IPS DF 4.7 (cell line): ENCODE measurements at regions not wholly inside any gene's neighbourhood (a gene's known extent, or its start where the extent isn't known, plus 50 kb on each side); places are given as distances from the start of the nearest gene placed in this dataset.
"Not testable (repeated sequence)": the region's sequence is repeated elsewhere in the genome, so short reads cannot be mapped to it uniquely, and the experiment has no call there.

ENCODE experiments used
- DNase-seq: peaks from one replicate; pipeline ENCODE4 v3.0.0-alpha.2; 2013; ENCODE audit warnings: low spot score; ENCODE audit errors: extremely low read depth

DNA sequence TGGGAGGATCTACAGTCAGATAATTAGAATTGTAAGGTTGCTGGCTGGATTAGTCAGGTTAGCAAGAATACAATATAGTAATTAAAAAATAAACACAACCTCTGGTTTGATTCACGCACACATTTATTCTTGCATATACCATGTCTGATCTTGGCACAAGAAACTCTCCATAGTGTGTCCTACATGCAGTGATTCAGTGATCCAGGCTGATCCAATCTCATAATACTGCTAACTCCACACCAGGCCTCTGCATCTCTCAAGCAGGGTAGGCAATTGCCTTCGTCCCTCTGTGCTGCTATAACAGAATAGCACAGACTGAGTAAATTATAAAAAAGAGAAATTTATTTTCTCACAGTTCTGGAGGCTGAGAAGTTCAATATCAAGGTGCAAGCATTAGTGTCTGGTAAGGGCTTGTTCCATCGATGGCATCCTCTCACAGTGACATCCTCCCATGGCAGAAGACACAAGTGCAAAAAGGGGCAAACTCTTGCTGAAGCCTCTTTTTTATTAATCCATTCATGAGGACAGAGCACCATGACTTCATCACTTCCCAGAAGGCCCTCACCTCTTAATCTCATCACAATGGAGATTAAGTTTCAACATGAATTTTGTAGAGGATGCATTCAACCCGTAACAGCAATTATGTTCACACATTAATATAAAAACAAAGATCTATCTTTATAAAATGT, 741.0 kb upstream of the NCAM2 start:
- no peak for DNase-seq

- DNase-seq, result no peak
These were observed 739.7 kb upstream of the NCAM2 start for GRCh38 chr21:20258542-20258941.

DNA sequence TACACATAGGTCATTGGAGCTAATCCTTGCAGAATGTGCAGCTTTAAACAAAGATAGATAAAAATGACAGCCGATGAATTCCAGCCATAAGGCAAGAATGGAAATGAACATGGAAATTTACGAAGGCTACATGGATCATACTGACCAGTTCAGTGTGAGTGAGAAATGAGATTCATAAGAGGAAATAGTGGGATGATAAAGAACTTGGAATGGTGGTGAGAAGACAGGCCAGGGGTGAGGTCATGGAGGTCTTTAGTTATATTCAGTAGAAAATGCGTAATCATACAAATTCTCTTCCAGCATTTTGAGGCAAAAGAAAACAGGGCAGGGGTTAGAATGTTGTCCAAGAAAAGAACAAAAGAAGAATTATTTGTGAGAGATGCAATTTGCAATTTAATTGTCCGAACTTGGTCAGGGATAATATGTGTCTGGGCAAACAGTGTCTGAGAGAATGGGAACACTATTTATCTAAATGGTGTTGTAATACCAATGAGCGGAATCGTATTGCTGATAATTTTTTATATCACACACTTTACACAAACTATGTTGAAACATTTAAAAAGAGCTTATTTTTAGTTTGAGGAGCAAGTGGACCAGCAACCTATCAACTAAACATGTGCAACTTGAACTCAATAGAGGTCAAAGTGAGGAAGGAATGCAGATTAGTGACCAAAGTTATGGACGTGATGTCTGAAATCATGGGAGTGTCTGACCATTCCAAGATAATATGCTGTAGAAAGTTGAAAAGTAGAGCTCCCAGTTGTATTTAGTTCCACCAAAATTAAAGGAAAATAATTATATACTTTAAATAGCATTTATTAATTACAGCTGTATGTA, 739.0 kb upstream of the NCAM2 start:
- DNase-seq, result no peak

GRCh38 chr21:20260124-20260523, 738.1 kb upstream of the NCAM2 start:
- no peak for DNase-seq

GRCh38 chr21:20261364-20261763, 736.8 kb upstream of the NCAM2 start:
- no peak for DNase-seq

- DNase-seq, result no peak
These were observed 732.3 kb upstream of the NCAM2 start for GRCh38 chr21:20265707-20266440.

- DNase-seq, result no peak
These were observed 731.8 kb upstream of the NCAM2 start for GRCh38 chr21:20266441-20266710.

DNA sequence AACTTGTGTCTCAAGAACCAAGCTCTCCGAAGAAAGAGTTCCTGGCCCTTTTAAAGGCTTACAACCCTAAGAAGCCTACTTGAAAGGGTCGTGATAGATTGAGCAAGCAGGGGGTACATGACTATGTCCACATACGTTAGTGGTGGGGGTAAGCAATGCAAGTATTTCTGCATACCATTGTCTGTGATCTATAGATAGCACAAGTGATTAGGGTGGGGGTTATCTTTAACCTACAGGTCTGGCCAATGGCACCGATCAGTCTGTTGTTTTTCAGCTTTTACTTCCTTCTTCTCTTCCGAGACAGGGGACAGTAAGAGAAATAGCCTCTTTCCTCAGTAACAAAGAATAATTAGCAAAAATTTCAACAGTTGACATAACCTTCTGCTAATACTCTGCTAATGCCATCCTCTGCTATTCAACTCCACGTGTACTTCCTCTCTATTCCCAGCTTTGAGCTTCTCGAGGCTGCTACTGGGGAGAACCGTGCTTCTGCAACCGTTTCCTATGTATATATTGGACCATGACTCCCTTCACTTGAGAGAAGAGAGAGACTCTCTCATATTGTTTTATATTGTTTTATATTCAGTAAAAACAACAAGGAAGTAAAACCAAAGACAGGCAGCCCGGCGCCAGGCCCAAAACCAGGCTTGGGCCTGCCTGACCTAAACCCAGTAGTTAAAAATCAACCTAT, 727.7 kb upstream of the NCAM2 start:
- DNase-seq, result no peak

DNA sequence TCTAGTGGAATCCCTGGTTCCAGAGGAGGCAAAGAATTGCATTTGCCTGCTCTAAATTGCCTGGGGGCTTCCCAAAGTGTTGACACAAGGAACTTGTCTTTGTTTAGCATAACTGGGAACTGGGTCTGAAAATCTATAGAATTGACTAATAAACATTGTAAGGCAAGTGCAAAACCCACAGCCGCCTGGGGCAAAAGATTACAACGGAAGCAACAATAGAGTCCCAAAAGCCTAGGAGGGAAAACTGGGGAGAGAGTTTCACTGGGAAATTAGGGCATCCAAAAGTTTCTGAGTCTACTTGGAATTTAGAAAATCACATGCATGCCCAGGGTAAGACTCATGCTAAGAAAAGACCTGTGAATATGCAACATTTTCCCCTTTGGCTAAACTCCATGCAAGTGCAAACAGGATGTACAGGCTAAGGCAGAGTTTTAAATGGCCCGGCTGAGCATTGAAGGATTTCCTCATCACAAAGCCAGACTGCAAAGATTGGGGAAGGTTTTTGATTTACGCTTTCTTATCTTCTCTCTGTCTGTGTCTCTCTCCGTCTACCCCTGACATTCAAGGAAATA, 725.3 kb upstream of the NCAM2 start:
- DNase-seq, result no peak

DNA sequence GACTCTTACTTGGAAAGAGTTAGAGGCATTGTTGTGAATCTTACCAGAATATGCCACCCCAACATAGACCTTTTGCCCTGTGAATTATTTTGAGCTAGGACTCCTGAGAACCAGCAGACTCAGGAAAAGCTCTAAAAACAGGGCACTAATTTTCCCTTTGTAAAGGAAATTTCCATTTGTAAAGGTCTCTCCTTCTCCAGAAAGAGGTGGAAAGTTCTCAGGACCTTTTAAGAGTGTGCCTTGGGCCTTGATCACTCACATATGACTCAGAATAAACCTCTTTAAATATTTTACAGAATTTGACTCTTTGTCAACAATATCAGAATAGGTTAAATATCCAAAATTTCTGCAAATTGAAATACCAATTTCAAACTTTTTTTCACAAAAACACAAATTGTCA, 721.8 kb upstream of the NCAM2 start:
- no peak for DNase-seq

GRCh38 chr21:20276954-20277353, 721.3 kb upstream of the NCAM2 start:
- DNase-seq, result no peak

- no peak for DNase-seq
These were observed 714.4 kb upstream of the NCAM2 start for GRCh38 chr21:20283836-20284235.

- DNase-seq, result no peak
These were observed 705.9 kb upstream of the NCAM2 start for GRCh38 chr21:20292280-20292679.

- DNase-seq, result not testable (repeated sequence)
These were observed 705.4 kb upstream of the NCAM2 start for GRCh38 chr21:20292854-20293253.

DNA sequence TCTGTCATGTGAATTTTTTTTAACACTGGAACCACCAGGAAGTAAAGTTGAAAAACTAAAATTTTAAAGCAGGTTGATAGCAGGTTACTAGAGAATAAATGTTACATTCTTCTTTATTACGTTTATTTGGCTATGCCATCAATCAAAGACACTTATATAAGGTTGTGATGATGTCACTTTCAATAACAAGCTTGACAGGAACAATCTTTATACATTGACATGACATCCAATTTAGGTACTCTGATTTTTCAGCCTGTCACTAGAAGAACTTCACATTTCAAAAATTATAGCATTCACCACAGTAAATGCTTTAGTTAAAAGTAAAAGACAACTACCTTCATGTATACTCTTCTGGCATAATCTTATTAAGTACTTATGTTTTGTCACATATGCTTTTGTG, 696.8 kb upstream of the NCAM2 start:
- no peak for DNase-seq

DNA sequence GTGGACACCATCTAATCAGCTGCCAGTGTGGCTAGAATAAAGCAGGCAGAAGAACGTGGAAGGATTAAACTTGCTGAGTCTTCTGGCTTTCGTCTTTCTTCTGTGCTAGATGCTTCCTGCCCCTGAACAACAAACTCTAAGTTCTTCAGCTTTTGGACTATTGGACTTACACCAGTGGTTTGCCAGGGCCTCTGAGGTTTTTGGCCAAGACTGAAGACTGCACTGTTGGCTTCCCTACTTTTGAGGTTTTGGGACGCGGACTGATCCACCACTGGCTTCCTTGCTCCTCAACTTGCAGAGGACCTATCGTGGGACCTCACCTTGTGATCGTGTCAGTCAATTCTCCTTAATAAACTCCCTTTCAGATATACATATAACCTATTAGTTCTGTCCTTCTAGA, 696.1 kb upstream of the NCAM2 start:
- no peak for DNase-seq

DNA sequence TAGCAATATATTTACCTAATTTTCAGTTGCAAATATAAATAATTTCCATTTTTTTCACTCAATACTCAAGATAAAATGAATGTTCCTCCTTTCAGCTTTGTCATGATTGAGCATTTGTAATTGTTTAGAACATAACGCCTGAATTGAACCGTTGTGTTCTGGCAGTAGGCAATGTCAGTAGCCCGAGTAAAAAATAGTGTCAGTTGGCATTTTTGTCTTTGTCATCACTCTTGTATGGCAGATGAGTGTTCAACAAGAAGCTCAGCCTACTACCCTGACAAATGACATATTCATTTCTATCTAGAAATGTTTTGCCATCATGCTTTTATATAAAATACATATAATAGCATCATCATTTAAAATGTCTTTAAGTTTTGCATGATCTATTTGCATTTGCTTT, 691.4 kb upstream of the NCAM2 start:
- DNase-seq, result no peak

- no peak for DNase-seq
These were observed 689.5 kb upstream of the NCAM2 start for GRCh38 chr21:20308586-20309315.

DNA sequence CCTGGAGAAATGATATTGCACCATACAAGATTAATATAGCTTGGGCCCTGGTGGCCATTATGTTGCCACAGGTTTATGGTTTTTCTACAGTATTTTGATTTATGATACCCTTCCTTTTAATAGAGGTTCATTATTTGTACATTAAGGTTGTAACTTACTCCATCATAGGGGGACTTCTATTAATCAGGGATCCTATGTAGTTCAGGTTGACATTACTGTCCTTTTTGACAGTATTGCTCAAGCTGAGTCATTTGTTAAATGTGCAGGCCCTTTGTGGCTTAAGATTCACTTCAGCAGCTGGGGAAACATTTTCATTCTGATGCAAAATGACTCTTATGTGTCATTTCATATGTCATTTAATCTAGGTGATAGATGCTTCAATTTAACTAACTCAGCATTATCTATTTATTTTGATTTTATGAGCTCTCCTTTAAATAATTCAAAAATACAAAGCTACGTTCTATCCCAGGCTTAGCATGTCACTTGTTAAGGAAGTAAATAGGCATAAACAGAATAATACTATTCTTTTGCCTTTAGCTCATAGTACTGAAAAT, 686.9 kb upstream of the NCAM2 start:
- DNase-seq, result no peak

DNA sequence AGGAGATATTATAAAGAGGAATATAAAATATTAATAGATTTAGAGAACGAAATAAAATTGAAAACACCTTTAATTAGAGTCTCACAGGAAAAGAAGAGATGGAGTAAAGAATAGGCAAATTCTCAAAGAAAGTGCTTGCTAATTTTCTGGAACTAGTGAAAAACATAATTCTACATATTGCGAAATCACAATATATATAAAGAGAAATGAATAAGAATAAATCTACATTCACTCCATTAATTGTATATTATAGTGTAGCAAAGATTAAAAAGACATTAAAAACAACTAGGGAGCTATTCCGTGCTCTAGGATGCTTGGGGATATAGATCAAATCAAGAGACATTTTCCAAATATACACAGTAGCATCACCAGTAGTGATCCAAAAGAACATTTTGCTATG, 685.2 kb upstream of the NCAM2 start:
- no peak for DNase-seq

GRCh38 chr21:20315042-20315441, 683.2 kb upstream of the NCAM2 start:
- DNase-seq, result no peak
